GM12874 (cell line): ENCODE measurements at regions not wholly inside any gene's neighbourhood (a gene's known extent, or its start where the extent isn't known, plus 50 kb on each side); places are given as distances from the start of the nearest gene placed in this dataset.

Source experiments
- TF ChIP-seq, protein P1 (sequence below): IDR thresholded peaks from 2 replicates; pipeline ENCODE4 v1.5.1; 2011; ENCODE audit warnings: low read depth, mild to moderate bottlenecking, control low read depth, low read length, moderate library complexity; ENCODE audit not compliant: insufficient read depth

GRCh38 chr6:63154535-63154934, 56.7 kb upstream of the FKBP1C start:
- TF ChIP-seq, protein P1, sequence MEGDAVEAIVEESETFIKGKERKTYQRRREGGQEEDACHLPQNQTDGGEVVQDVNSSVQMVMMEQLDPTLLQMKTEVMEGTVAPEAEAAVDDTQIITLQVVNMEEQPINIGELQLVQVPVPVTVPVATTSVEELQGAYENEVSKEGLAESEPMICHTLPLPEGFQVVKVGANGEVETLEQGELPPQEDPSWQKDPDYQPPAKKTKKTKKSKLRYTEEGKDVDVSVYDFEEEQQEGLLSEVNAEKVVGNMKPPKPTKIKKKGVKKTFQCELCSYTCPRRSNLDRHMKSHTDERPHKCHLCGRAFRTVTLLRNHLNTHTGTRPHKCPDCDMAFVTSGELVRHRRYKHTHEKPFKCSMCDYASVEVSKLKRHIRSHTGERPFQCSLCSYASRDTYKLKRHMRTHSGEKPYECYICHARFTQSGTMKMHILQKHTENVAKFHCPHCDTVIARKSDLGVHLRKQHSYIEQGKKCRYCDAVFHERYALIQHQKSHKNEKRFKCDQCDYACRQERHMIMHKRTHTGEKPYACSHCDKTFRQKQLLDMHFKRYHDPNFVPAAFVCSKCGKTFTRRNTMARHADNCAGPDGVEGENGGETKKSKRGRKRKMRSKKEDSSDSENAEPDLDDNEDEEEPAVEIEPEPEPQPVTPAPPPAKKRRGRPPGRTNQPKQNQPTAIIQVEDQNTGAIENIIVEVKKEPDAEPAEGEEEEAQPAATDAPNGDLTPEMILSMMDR, result no peak
